GM03348 (cell line): ENCODE measurements at regions not wholly inside any gene's neighbourhood (a gene's known extent, or its start where the extent isn't known, plus 50 kb on each side); places are given as distances from the start of the nearest gene placed in this dataset.
"Not testable (repeated sequence)": the region's sequence is repeated elsewhere in the genome, so short reads cannot be mapped to it uniquely, and the experiment has no call there.

ENCODE experiments used
- DNase-seq: peaks from one replicate; pipeline ENCODE4 v3.0.0; 2012; ENCODE audit warnings: low spot score

- DNase-seq = no peak
These were observed 239.2 kb downstream of the ADGRD1 start for GRCh38 chr12:131192951-131193350.

- no peak for DNase-seq
These were observed 240.5 kb downstream of the ADGRD1 start for GRCh38 chr12:131194166-131194565.

GRCh38 chr12:131195796-131196195 is 242.1 kb downstream of the ADGRD1 start:
- no peak for DNase-seq

DNA sequence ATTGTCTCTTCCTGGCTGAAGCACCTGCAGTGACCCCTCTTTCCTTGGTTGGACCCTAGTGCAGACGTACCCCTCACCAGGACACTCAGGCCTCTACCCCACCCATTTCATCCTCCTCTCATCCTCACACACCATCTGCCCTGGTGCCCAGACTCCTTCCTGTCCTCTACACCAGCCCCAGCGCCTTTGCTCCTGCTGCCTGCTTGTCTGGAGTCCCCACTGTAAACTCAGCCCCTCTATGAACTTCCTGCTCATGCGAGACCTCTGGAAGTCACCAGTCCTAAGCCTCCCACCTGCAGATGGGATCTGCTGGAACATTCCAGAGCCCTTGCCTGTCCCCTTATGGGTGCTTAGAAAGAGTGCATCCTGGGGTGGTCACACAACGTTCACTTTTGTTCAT is 242.5 kb downstream of the ADGRD1 start:
- no peak for DNase-seq

DNA sequence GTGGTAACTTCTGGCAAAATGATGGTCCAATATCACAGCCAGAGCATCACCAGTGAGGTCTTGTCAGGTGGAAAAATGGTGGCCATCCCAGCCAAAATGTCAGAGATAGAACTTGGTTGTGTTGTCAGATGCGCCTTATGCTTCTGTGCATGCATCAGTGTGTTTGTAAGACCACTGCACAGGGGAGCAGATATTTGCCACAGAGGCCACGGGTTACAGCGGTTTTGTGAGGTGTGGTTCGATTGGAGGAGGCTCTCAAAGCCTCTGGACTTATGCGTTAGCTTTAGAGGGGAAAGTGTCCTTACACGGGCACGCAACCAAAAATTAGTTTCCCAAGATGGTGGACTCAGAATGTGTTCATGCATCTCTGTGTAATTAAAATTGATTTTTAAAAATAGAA is 243.8 kb downstream of the ADGRD1 start:
- DNase-seq = no peak

GRCh38 chr12:131199221-131199620 is 245.5 kb downstream of the ADGRD1 start:
- DNase-seq = no peak

GRCh38 chr12:131201912-131202311 is 248.2 kb downstream of the ADGRD1 start:
- DNase-seq = not testable (repeated sequence)

- no peak for DNase-seq
These were observed 249.1 kb downstream of the ADGRD1 start for GRCh38 chr12:131202592-131203378.

DNA sequence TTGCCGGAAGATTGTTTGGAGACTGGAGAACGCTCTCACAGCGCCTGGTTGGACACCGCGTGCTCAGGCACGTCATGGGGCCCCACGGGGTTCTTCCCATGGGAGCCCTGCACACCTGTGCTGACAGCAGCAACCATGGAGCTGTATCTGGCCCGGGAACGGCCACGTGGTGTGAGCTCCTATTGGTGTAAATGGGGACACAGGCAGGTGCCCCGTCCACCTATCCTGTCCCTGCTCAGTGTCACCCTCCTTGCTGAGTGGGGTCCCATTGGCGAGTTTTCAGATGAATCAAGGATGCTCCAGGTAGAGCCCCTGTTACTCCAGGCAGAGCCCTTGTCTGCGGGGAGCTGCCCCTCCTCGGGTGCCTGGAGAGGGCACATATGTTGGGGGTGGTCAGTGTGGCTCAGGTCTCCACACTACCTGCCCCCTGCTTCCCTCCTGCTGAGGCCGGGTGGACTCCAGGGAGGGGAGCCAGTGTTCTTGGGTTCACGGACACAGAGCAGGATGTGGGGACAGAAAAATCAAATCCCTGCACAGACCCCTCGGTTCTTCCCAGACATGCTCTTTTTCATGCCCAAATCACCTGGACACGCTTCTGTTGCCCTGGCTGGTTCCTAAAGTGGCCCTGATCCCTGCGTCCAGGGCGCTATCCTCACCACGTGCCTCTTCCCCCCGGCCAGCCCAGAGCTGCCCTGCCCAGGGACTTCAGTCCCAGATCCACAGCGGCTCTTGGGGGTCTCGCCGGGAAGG is 250.1 kb downstream of the ADGRD1 start:
- DNase-seq = no peak

DNA sequence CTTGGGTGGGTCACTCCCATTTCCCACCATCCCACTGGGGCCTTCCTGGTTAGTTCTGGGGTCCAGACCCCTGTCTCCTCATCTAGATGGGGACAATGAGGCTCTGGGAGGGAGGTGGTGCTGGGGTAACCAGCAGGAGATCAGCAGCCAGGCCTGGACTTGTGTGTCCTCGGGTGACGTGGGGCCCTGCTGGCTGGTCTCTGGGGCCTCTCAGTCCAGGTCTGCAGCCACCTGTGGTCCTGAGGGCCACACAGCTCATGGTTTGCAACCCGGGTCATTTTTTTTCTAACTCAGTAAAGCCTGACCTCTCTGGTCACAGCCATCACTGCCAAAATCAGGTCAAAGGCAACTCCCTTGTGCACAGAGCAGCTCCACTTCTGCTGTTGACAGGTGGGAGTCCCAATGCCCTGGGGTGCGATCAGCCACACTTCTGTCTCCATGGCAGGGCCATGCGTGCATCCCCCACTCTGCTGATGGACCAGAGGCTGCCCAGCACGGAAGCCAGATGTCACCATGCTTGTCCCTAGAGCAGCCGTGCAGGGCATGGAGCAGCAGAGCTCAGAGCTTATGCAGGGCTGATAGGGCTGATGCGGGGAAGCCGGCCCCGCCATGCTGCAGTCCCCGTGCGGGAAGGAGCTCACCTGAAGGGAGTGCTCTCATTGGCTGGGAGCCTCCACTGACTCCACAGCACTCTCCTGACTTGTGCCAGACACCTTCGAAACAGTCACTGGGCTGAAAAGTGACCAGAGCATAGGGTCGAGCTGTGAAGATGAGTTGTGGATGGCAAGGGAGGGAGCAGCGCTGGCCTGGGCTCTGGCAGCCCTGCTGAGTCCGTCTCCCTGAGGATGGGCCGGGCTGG is 250.9 kb downstream of the ADGRD1 start:
- DNase-seq = no peak

DNA sequence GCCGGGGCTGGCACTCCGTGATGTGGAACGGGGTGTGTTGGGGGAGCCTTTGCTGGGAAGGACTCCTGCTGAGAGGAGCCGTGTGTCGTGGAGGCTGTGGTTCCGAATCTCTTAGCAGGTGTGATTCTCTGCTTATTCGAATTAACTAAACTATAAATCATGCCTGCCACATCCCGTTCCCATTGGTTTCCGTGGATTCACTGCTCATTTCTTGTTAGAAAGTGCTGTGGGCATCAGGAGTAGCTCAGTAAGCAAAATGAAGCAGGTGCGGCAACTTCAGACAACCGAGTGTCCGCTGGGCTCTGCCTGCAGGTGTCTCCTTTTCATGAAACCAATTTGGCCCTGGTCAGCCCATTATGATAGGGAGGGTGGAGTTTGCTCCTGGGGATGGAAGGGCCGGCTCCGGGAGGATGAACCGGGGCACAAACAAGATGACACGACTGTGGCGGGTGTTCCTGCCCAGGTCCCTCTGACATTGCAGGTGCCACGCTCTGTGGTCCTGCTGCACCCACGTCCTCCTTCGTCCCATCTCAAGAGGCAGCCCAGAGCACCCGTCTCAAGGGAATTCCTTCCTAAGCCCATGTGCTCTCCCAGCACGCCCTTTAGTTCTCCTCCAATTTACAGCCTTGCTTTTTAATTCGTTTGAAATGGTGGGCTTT is 251.7 kb downstream of the ADGRD1 start:
- DNase-seq = not testable (repeated sequence)

DNA sequence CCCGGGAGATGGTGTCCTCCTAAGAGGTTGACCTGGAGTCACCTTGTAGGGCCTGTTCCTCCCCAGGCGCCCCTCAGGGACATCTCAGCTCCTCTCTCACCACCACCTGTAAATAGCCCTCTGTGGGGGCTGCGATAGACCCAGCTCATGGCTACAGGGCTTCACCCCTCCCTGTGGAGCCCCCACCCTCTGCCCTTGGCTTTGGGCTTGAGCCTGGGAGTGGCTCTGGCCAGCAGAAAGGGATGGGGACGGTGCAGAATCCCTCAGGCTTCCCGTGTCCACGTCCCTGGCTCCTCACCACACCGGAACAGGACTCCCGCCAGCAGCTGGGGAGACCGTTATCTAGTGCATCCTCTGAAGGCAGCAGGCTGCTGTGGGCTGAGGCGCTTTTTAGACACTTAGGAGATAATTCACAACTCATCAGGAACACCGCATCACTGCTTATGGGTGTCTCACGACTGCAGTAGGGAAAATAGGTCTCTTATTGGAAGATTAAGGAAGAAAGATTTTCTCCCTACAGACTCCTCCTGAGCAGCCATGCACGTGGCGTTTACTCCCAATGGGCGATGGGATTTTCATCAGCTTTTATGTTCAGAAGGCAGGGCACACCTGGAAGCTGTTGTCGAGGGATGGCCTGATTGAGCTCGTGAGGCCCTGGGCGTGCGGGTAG is 253.1 kb downstream of the ADGRD1 start:
- not testable (repeated sequence) for DNase-seq

- DNase-seq = not testable (repeated sequence)
These were observed 253.6 kb downstream of the ADGRD1 start for GRCh38 chr12:131207300-131207660.

DNA sequence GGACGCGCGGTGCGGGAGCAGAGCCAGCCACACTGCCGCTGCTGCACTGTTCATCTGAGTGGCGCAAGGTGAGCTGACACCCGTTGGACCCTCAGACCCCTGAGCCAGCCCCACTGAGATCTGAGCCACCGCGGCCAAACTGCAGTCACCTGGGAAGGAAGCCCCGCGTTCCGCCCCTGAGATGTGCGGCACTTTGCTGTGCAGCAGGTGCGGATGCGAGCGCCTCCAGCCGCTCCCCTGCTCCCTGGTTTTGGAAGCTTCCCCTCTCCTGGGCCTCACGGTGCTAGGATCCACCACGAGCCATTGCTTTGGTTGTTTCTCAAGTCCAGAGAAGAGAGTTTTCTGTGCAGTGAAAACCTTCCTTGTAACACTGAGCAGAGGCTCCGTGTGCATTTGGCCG is 254.1 kb downstream of the ADGRD1 start:
- DNase-seq = not testable (repeated sequence)

DNA sequence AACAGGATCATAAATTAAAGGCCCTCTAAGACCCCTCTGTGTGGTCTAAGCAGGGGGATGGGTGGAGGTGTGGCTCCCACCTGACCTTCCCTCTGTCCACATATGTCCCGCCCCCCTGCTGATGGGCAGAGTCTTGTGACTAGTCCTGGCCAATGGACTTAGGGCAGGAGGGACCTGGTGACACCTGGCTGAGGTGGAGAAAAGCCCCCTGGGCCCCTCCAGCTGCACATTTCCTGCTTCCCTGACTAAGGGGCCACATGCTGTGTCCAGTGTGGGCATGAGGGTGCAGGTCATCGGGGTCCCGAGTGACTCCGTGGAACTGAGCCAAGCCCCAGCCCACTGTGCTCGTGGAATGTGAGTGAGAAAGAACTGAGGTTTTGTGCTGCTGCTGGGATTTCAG is 254.7 kb downstream of the ADGRD1 start:
- DNase-seq = no peak

DNA sequence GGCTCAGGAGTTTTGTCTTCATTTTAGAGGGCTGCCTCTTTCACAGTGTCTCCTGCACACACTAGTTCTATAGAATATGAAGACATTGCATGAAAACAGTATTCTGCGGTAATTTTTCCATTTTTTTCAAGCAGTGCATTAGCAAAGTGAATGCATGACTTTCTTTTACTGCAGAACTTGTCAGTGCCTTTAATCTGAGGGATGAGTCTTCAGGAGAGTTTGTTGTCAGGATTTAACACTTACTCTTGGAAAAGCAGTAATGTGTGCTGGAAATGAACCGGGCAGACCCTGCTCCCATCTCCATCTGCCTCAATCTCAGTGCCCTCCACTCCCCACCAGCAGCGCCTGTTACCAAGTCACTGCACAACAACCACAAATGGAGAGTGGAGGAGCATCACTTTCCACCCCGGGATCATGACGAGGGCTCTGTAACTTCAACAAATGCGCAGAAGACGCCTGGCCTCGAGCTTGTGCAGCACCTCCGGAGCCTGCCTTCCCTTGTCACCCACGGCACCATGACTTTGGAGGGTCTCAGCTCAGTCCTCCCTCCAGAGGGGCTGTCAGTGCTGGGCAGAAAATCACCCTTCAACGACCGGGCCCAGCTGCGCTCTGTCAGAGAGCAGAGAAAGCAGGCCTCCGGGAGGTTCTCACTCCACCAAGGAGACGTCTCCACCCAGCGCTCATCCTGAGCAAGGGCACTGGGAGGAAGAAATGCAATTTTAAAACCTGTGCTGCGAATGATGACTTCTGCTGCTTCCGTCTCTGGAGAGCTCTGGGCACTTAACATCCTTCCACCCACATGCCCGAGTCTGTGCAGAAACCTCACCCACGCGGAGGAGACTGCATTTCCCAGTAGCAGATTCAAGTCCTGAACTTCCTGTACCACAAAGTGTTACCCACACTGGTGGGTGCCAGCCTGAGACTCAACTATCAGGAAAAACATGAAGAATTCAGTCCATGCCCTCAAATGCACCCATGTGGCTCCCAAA is 255.7 kb downstream of the ADGRD1 start:
- no peak for DNase-seq

GRCh38 chr12:131210506-131211339 is 257.0 kb downstream of the ADGRD1 start:
- no peak for DNase-seq

DNA sequence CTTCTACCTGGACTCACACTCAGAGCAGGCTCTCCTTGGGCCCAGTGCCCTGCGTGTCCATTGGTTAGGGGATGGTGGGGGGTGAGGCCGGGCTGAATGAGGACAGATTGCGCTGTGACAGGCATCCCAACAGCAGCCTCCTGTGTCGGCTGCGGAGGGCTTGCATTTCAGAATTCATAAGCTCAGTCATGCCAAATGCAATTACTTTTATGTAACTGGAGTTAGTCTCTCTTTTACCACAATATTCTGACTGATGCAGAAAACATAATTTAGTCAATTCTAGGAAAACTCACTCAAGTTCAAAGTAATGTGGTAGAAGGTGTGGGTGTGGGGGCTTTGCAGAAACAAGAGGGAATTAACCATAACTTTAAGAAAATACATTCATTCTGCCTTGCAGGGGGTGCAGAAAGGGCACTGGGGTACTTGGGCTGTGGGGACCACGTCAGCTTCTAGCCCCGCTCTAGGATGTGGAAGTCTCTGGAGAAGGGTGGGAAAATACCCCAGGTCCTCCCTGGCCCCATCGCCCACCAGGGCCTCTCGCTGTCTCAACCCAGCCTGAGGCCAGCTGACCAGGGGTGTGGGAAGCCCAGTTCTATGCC is 257.7 kb downstream of the ADGRD1 start:
- DNase-seq = no peak

DNA sequence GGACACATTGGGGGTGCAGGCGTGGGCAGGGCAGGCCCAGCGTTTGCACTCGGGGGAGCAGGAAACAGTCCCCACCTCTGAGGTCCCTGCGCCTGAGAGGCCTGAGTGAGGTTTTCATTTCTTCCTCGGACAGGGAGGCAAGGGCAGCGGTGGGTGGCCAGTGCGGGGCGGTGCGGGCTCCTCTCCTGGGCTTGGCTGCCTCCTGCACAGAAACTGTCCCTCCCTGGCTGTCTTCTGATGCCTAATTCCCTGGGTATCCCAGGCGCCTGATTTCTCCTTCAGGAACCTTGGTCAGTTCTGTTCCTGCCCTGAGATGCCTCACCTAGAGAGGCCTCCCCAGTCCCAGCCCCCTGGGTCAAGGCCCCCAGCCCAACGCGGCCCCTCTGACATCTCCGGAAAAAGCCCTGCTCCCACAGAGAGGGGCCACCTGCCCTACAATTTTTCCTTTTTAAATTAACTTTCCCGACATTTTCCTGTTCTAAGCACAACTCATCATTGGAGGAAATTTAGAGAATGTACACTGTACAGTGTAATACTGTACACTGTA is 260.3 kb downstream of the ADGRD1 start:
- no peak for DNase-seq
